IMR-90 (cell line): ENCODE measurements at regions not wholly inside any gene's neighbourhood (a gene's known extent, or its start where the extent isn't known, plus 50 kb on each side); places are given as distances from the start of the nearest gene placed in this dataset.

Source experiments
- ATAC-seq: fragments of 200-7000 bp; cut with Tn5 transposase; 2 replicates; pipeline ENCODE4 v1.9.1; 2020; ENCODE audit warnings: low read depth, mild to moderate bottlenecking, moderate library complexity
- BruUV-seq: library from RNA; stranded (reverse); fragments of 400-500 nt; replicated peaks from 2 replicates; lab custom pipeline; 2021; lab: Mats Ljungman, UMichigan
- CTCF ChIA-PET: fragments of 300-600 bp; formaldehyde crosslinking; extraction: SDS; loops from one replicate; lab custom pipeline; 2021; ENCODE audit warnings: antibody characterized with exemption; lab: Yijun Ruan, JAX
- POLR2A ChIA-PET: fragments of 300-600 bp; sonication (Branson Sonifier 250); formaldehyde crosslinking; loops from one replicate; lab custom pipeline; 2022; ENCODE audit warnings: antibody characterized with exemption; ENCODE audit not compliant: unreplicated experiment; lab: Charles Lee
- DNase-seq: peaks from one replicate; pipeline ENCODE4 v3.0.0; 2013
- H2AFZ ChIP-seq: replicated peaks from 2 replicates; pipeline ENCODE3; 2013; ENCODE audit warnings: low read length, mild to moderate bottlenecking; ENCODE audit not compliant: poor library complexity
- H2AK5ac ChIP-seq: 2 replicates; pipeline ENCODE4 v1.6.1; 2013; ENCODE audit warnings: low read depth, low read length, inconsistent platforms
- H2AK9ac ChIP-seq: replicated peaks from 2 replicates; pipeline ENCODE3; 2013; ENCODE audit warnings: mild to moderate bottlenecking, low read depth, low read length, moderate library complexity; ENCODE audit not compliant: poor library complexity
- H2BK120ac ChIP-seq: 2 replicates; pipeline ENCODE4 v1.6.1; 2013; ENCODE audit warnings: low read depth, low read length, inconsistent platforms
- H2BK15ac ChIP-seq: 3 replicates; pipeline ENCODE4 v1.6.1; 2013; ENCODE audit warnings: low read depth, low read length, inconsistent platforms
- H2BK20ac ChIP-seq: 2 replicates; pipeline ENCODE4 v1.6.1; 2013; ENCODE audit warnings: low read depth, mild to moderate bottlenecking, inconsistent platforms, low read length, moderate library complexity
- H2BK5ac ChIP-seq: 2 replicates; pipeline ENCODE4 v1.6.1; 2013; ENCODE audit warnings: mild to moderate bottlenecking, low read depth, low read length, inconsistent platforms; ENCODE audit not compliant: poor library complexity, severe bottlenecking
- H3K14ac ChIP-seq: replicated peaks from 2 replicates; pipeline ENCODE4 v1.6.1; 2013; ENCODE audit warnings: low read depth, low read length, inconsistent platforms
- H3K18ac ChIP-seq: 2 replicates; pipeline ENCODE4 v1.6.1; 2013; ENCODE audit warnings: low read depth, low read length, control low read depth
- H3K23ac ChIP-seq: 2 replicates; pipeline ENCODE4 v1.6.1; 2013; ENCODE audit warnings: low read depth, low read length, inconsistent platforms
- H3K27ac ChIP-seq: 2 replicates; pipeline ENCODE4 v1.5.1; 2013; ENCODE audit warnings: mild to moderate bottlenecking, control low read depth, low read length; ENCODE audit not compliant: insufficient read depth
- H3K27me3 ChIP-seq: 2 replicates; pipeline ENCODE4 v1.6.1; 2013; ENCODE audit warnings: low read length; ENCODE audit not compliant: control insufficient read depth, insufficient read depth
- H3K36me3 ChIP-seq: 2 replicates; pipeline ENCODE4 v1.6.1; 2013; ENCODE audit warnings: low read length, mixed read lengths; ENCODE audit not compliant: control insufficient read depth, insufficient read depth
- H3K4ac ChIP-seq: 2 replicates; pipeline ENCODE4 v1.6.1; 2013; ENCODE audit warnings: low read depth, low read length, inconsistent platforms
- H3K4me1 ChIP-seq: 2 replicates; pipeline ENCODE4 v1.6.1; 2013; ENCODE audit warnings: low read length, mixed read lengths; ENCODE audit not compliant: control insufficient read depth, insufficient read depth
- H3K4me2 ChIP-seq: 2 replicates; pipeline ENCODE4 v1.6.1; 2013; ENCODE audit warnings: low read depth, mild to moderate bottlenecking, control low read depth, low read length, moderate library complexity
- H3K4me3 ChIP-seq: 2 replicates; pipeline ENCODE4 v1.5.1; 2013; ENCODE audit warnings: low read depth, mild to moderate bottlenecking, control low read depth, low read length, moderate library complexity; ENCODE audit not compliant: insufficient read depth
- H3K56ac ChIP-seq: 2 replicates; pipeline ENCODE4 v1.6.1; 2013; ENCODE audit warnings: low read length, inconsistent platforms; ENCODE audit not compliant: insufficient read depth; ENCODE audit errors: extremely low read depth
- H3K79me1 ChIP-seq, 2 experiments: 2 replicates each; pipeline ENCODE4 v1.6.1; 2013; ENCODE audit warnings: low read length in 2 of 2, inconsistent platforms in 1 of 2, low read depth in 1 of 2
- H3K9ac ChIP-seq: 2 replicates; pipeline ENCODE4 v1.6.1; 2013; ENCODE audit warnings: low read depth, low read length, control low read depth
- H3K9me1 ChIP-seq: 2 replicates; pipeline ENCODE4 v1.6.1; 2013; ENCODE audit warnings: low read length, inconsistent platforms; ENCODE audit not compliant: insufficient read depth
- H3K9me3 ChIP-seq: 2 replicates; pipeline ENCODE4 v1.6.1; 2013; ENCODE audit warnings: low read length; ENCODE audit not compliant: control insufficient read depth, insufficient read depth
- H4K20me1 ChIP-seq: 2 replicates; pipeline ENCODE4 v1.6.1; 2013; ENCODE audit warnings: low read length, inconsistent platforms; ENCODE audit not compliant: insufficient read depth
- H4K5ac ChIP-seq: 2 replicates; pipeline ENCODE4 v1.6.1; 2013; ENCODE audit warnings: mild to moderate bottlenecking, low read depth, low read length, control low read depth
- H4K8ac ChIP-seq, 2 experiments: 2 replicates each; pipeline ENCODE4 v1.6.1; 2013; ENCODE audit warnings: low read depth in 2 of 2, low read length in 2 of 2, control low read depth in 1 of 2, inconsistent platforms in 1 of 2
- H4K91ac ChIP-seq: 2 replicates; pipeline ENCODE4 v1.6.1; 2013; ENCODE audit warnings: low read depth, low read length, inconsistent platforms; ENCODE audit not compliant: insufficient read depth
- BHLHE40 ChIP-seq: fragments of 150-350 bp; IDR thresholded peaks from 2 replicates; pipeline ENCODE4 v1.6.1; 2016; ENCODE audit warnings: mild to moderate bottlenecking, low read depth, low read length
- CEBPB ChIP-seq: IDR thresholded peaks from 2 replicates; pipeline ENCODE4 v1.6.1; 2012; ENCODE audit warnings: low read depth, low read length, improper control_type of control experiment
- CHD1 ChIP-seq: IDR thresholded peaks from 2 replicates; pipeline ENCODE4 v1.6.1; 2012; ENCODE audit warnings: low read depth, low read length, improper control_type of control experiment
- ELK1 ChIP-seq: fragments of 150-350 bp; IDR thresholded peaks from 2 replicates; pipeline ENCODE4 v1.6.1; 2016; ENCODE audit warnings: low read depth, mild to moderate bottlenecking, low read length, moderate library complexity, borderline replicate concordance
- FOS ChIP-seq: fragments of 150-350 bp; IDR thresholded peaks from 2 replicates; pipeline ENCODE4 v1.6.1; 2016; ENCODE audit warnings: low read depth, low read length
- MAFK ChIP-seq: IDR thresholded peaks from 2 replicates; pipeline ENCODE4 v1.6.1; 2012; ENCODE audit warnings: low read depth, low read length, improper control_type of control experiment
- MAZ ChIP-seq: IDR thresholded peaks from 2 replicates; pipeline ENCODE4 v1.6.1; 2012; ENCODE audit warnings: low read depth, mild to moderate bottlenecking, low read length, improper control_type of control experiment, moderate library complexity, borderline replicate concordance
- MXI1 ChIP-seq: IDR thresholded peaks from 2 replicates; pipeline ENCODE4 v1.6.1; 2012; ENCODE audit warnings: low read depth, mild to moderate bottlenecking, low read length, moderate library complexity, borderline replicate concordance
- NFE2L2 ChIP-seq: fragments of 150-350 bp; IDR thresholded peaks from 2 replicates; pipeline ENCODE4 v1.6.1; 2016; ENCODE audit warnings: low read depth, mild to moderate bottlenecking, low read length
- POLR2A ChIP-seq: IDR thresholded peaks from 2 replicates; pipeline ENCODE4 v1.6.1; 2012; ENCODE audit warnings: mild to moderate bottlenecking, low read depth, low read length
- RAD21 ChIP-seq: IDR thresholded peaks from 2 replicates; pipeline ENCODE4 v1.6.1; 2012; ENCODE audit warnings: low read length, improper control_type of control experiment
- RCOR1 ChIP-seq: IDR thresholded peaks from 2 replicates; pipeline ENCODE4 v1.6.1; 2012; ENCODE audit warnings: mild to moderate bottlenecking, low read length, improper control_type of control experiment; ENCODE audit not compliant: insufficient replicate concordance
- RFX5 ChIP-seq: IDR thresholded peaks from 2 replicates; pipeline ENCODE4 v1.8.0; 2012; ENCODE audit warnings: low read depth, mild to moderate bottlenecking, low read length, moderate library complexity
- SMC3 ChIP-seq: fragments of 150-350 bp; IDR thresholded peaks from 2 replicates; pipeline ENCODE4 v1.6.1; 2016; ENCODE audit warnings: low read depth, mild to moderate bottlenecking, antibody characterized with exemption, low read length, moderate library complexity
- WGBS, 2 experiments: methylation state at CpG; one replicate each; pipeline versions ENCODE4 v1.1.5 to v1.1.7; 2013; ENCODE audit warnings: missing lambda C conversion rate in 2 of 2; ENCODE audit not compliant: insufficient read length in 1 of 2; ENCODE audit errors: extremely low coverage in 2 of 2; 5-methylcytosine and 5-hydroxymethylcytosine counted together
- dilution Hi-C: fragments of 300-500 bp; cut with HindIII; formaldehyde crosslinking; loops from one replicate; pipeline ENCODE4 v1.14.3; 2018; ENCODE audit warnings: low sequenced_read_pairs; ENCODE audit not compliant: unreplicated experiment
- in situ Hi-C: fragments of 300-500 bp; cut with MboI; formaldehyde crosslinking; loops from 3 replicates; pipeline ENCODE4 v1.14.3; 2019; ENCODE audit warnings: low sequenced_read_pairs, inconsistent platforms, mixed read lengths
- intact Hi-C: fragments of 100-400 bp; cut with micrococcal nuclease; formaldehyde crosslinking; loops from 2 replicates; pipeline ENCODE4 v1.10.0; 2022
- TF ChIP-seq, protein P1 (sequence below): fragments of 150-350 bp; IDR thresholded peaks from 2 replicates; pipeline ENCODE4 v1.6.1; 2017; ENCODE audit warnings: mild to moderate bottlenecking, antibody characterized with exemption, low read length, low read depth
- TF ChIP-seq, protein P2 (sequence below): conservative IDR thresholded peaks from 2 replicates; pipeline ENCODE4 v1.5.1; 2012; ENCODE audit warnings: mild to moderate bottlenecking, low read depth, low read length, improper control_type of control experiment

GRCh38 chr2:58714238-58714637, 473.1 kb upstream of the FANCL start:
- ChIA-PET POLR2A (no interaction called here), CTCF (no interaction called here)
- H4K20me1 ChIP-seq = no peaks in the 10 kb centered on the region
- no peak overlapping the region for H3K4ac ChIP-seq
- no peaks in the 10 kb centered on the region for H3K9me3 ChIP-seq
- DNase-seq (no peak), ATAC-seq (no peak)
- H4K91ac ChIP-seq = no peak overlapping the region
- WGBS, 2 experiments = no CpG with 5 or more reads among the region's 7 CpGs
- no peak overlapping the region for H3K9ac ChIP-seq
- H2BK120ac ChIP-seq = no peak overlapping the region
- no peaks in the 10 kb centered on the region for H3K9me1 ChIP-seq
- dilution Hi-C loops = no loop called here
- no peak overlapping the region for H2AK9ac ChIP-seq
- H3K14ac ChIP-seq = no peak overlapping the region
- no peak overlapping the region for H3K18ac ChIP-seq
- in situ Hi-C loops = no loop called here
- no peak overlapping the region for H2AFZ ChIP-seq
- no peak overlapping the region for H3K56ac ChIP-seq
- no peak for TF ChIP-seq ELK1
- TF ChIP-seq FOS = no peak
- TF ChIP-seq, protein P1, sequence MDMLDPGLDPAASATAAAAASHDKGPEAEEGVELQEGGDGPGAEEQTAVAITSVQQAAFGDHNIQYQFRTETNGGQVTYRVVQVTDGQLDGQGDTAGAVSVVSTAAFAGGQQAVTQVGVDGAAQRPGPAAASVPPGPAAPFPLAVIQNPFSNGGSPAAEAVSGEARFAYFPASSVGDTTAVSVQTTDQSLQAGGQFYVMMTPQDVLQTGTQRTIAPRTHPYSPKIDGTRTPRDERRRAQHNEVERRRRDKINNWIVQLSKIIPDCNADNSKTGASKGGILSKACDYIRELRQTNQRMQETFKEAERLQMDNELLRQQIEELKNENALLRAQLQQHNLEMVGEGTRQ = no peak
- TF ChIP-seq, protein P2, sequence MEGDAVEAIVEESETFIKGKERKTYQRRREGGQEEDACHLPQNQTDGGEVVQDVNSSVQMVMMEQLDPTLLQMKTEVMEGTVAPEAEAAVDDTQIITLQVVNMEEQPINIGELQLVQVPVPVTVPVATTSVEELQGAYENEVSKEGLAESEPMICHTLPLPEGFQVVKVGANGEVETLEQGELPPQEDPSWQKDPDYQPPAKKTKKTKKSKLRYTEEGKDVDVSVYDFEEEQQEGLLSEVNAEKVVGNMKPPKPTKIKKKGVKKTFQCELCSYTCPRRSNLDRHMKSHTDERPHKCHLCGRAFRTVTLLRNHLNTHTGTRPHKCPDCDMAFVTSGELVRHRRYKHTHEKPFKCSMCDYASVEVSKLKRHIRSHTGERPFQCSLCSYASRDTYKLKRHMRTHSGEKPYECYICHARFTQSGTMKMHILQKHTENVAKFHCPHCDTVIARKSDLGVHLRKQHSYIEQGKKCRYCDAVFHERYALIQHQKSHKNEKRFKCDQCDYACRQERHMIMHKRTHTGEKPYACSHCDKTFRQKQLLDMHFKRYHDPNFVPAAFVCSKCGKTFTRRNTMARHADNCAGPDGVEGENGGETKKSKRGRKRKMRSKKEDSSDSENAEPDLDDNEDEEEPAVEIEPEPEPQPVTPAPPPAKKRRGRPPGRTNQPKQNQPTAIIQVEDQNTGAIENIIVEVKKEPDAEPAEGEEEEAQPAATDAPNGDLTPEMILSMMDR = no peak
- TF ChIP-seq SMC3 = no peak
- TF ChIP-seq NFE2L2 = no peak
- TF ChIP-seq MXI1 = no peak
- no peak for TF ChIP-seq RAD21
- TF ChIP-seq BHLHE40 = no peak
- no peak for TF ChIP-seq POLR2A
- no peak for TF ChIP-seq CEBPB
- no peak for TF ChIP-seq MAZ
- no peak for TF ChIP-seq MAFK
- TF ChIP-seq CHD1 = no peak
- no peak for TF ChIP-seq RFX5
- no peak for TF ChIP-seq RCOR1
- no peak overlapping the region for H3K27ac ChIP-seq
- no peak overlapping the region for H3K23ac ChIP-seq
- no peak overlapping the region for H4K5ac ChIP-seq
- H4K8ac ChIP-seq = no peak overlapping the region
- H3K36me3 ChIP-seq = no peaks in the 10 kb centered on the region
- H2AK5ac ChIP-seq = no peak overlapping the region
- H2BK15ac ChIP-seq = no peak overlapping the region
- no peak overlapping the region for H3K4me3 ChIP-seq
- BruUV-seq = no TSS peak
- H2BK20ac ChIP-seq = no peak overlapping the region
- no peak overlapping the region for H2BK5ac ChIP-seq
- H3K4me1 ChIP-seq = no peaks in the 10 kb centered on the region
- H3K27me3 ChIP-seq = no peaks in the 10 kb centered on the region
- intact Hi-C loops = no loop called here
- no peaks in the 10 kb centered on the region for H3K79me1 ChIP-seq
- no peak overlapping the region for H3K4me2 ChIP-seq
